SJSA1 (cell line): ENCODE measurements at regions not wholly inside any gene's neighbourhood (a gene's known extent, or its start where the extent isn't known, plus 50 kb on each side); places are given as distances from the start of the nearest gene placed in this dataset.
"Not testable (repeated sequence)": the region's sequence is repeated elsewhere in the genome, so short reads cannot be mapped to it uniquely, and the experiment has no call there.

ENCODE experiments used
- DNase-seq, 2 experiments: peaks; one replicate each; pipeline ENCODE4 v3.0.0-alpha.2; 2015 to 2020; ENCODE audit warnings: low spot score in 2 of 2, low read depth in 1 of 2
- H3K27ac ChIP-seq: fragments of 250-450 bp; sonication (Bioruptor Pico); 2 replicates; pipeline ENCODE4 v1.5.1; 2020; ENCODE audit warnings: mild to moderate bottlenecking, moderate library complexity
- H3K27me3 ChIP-seq: fragments of 250-450 bp; sonication (Bioruptor Pico); replicated peaks from 2 replicates; pipeline ENCODE4 v1.5.1; 2020; ENCODE audit warnings: mild to moderate bottlenecking, moderate library complexity
- H3K36me3 ChIP-seq: fragments of 250-450 bp; sonication (Bioruptor Pico); 2 replicates; pipeline ENCODE4 v1.5.1; 2020; ENCODE audit warnings: mild to moderate bottlenecking
- H3K4me1 ChIP-seq: fragments of 250-450 bp; sonication (Bioruptor Pico); replicated peaks from 2 replicates; pipeline ENCODE4 v1.6.1; 2021; ENCODE audit warnings: mild to moderate bottlenecking
- H3K4me3 ChIP-seq: fragments of 250-450 bp; sonication (Bioruptor Pico); 2 replicates; pipeline ENCODE4 v1.5.1; 2020; ENCODE audit warnings: mild to moderate bottlenecking
- H3K9me3 ChIP-seq: fragments of 250-450 bp; sonication (Bioruptor Pico); replicated peaks from 2 replicates; pipeline ENCODE4 v1.5.1; 2020; ENCODE audit warnings: mild to moderate bottlenecking

GRCh38 chr5:2095011-2095410, 212.3 kb upstream of the IRX4 start:
- no peaks in the 10 kb centered on the region for H3K27me3 ChIP-seq
- H3K27ac ChIP-seq, result no peak overlapping the region
- DNase-seq, result no peak
- 0 out of 2 replicates have a peak, but pooled peaks cover 3% of the 10 kb centered on the region for H3K4me1 ChIP-seq
- H3K36me3 ChIP-seq, result no peaks in the 10 kb centered on the region
- H3K4me3 ChIP-seq, result no peak overlapping the region
- peaks cover 15% of the 10 kb centered on the region for H3K9me3 ChIP-seq

- H3K4me1 ChIP-seq, result 0 out of 2 replicates have a peak, but pooled peaks cover 3% of the 10 kb centered on the region
- no peaks in the 10 kb centered on the region for H3K27me3 ChIP-seq
- peaks cover 15% of the 10 kb centered on the region for H3K9me3 ChIP-seq
- no peak overlapping the region for H3K4me3 ChIP-seq
- H3K36me3 ChIP-seq, result no peaks in the 10 kb centered on the region
- H3K27ac ChIP-seq, result peak overlapping the region; percentile 60; the same call in 1 of the 2 replicates
- no peak for DNase-seq
Measured at GRCh38 chr5:2094616-2094995, 211.9 kb upstream of the IRX4 start.

GRCh38 chr5:2093859-2094615, 211.3 kb upstream of the IRX4 start:
- no peak overlapping the region for H3K4me3 ChIP-seq
- H3K4me1 ChIP-seq, result 0 out of 2 replicates have a peak, but pooled peaks cover 3% of the 10 kb centered on the region
- peak in 1 of 2 experiments; percentile 18 for DNase-seq
- peak overlapping the region; percentile 60 for H3K27ac ChIP-seq
- H3K9me3 ChIP-seq, result peaks cover 15% of the 10 kb centered on the region
- H3K27me3 ChIP-seq, result no peaks in the 10 kb centered on the region
- no peaks in the 10 kb centered on the region for H3K36me3 ChIP-seq

GRCh38 chr5:2091921-2092320, 209.2 kb upstream of the IRX4 start:
- Histone ChIP-seq H3K27ac (no peak overlapping the region), H3K36me3 (no peaks in the 10 kb centered on the region), H3K4me3 (no peak overlapping the region), H3K9me3 (peaks cover 11% of the 10 kb centered on the region; the same call in 1 of the 2 replicates), H3K27me3 (no peaks in the 10 kb centered on the region), H3K4me1 (0 out of 2 replicates have a peak, but pooled peaks cover 3% of the 10 kb centered on the region)
- DNase-seq, result no peak

- peaks cover 3% of the 10 kb centered on the region; the same call in 1 of the 2 replicates for H3K9me3 ChIP-seq
- no peaks in the 10 kb centered on the region for H3K4me1 ChIP-seq
- H3K4me3 ChIP-seq, result no peak overlapping the region
- H3K27me3 ChIP-seq, result no peaks in the 10 kb centered on the region
- no peaks in the 10 kb centered on the region for H3K36me3 ChIP-seq
- no peak overlapping the region for H3K27ac ChIP-seq
- DNase-seq, result no peak
Measured at GRCh38 chr5:2087980-2088379, 205.3 kb upstream of the IRX4 start.

GRCh38 chr5:2075365-2075764, 192.6 kb upstream of the IRX4 start:
- no peak overlapping the region for H3K4me3 ChIP-seq
- DNase-seq, result no peak
- H3K4me1 ChIP-seq, result no peaks in the 10 kb centered on the region
- H3K27ac ChIP-seq, result no peak overlapping the region
- no peaks in the 10 kb centered on the region for H3K36me3 ChIP-seq
- H3K9me3 ChIP-seq, result peaks cover 23% of the 10 kb centered on the region
- H3K27me3 ChIP-seq, result no peaks in the 10 kb centered on the region

- no peaks in the 10 kb centered on the region for H3K27me3 ChIP-seq
- H3K9me3 ChIP-seq, result peaks cover 23% of the 10 kb centered on the region
- no peak overlapping the region for H3K4me3 ChIP-seq
- no peaks in the 10 kb centered on the region for H3K36me3 ChIP-seq
- no peak for DNase-seq
- no peaks in the 10 kb centered on the region for H3K4me1 ChIP-seq
- no peak overlapping the region for H3K27ac ChIP-seq
Measured at GRCh38 chr5:2071562-2071961, 188.8 kb upstream of the IRX4 start.

GRCh38 chr5:2070787-2071186, 188.1 kb upstream of the IRX4 start:
- not testable (repeated sequence) for H3K27ac ChIP-seq, DNase-seq, H3K4me3 ChIP-seq, H3K36me3 ChIP-seq, H3K4me1 ChIP-seq, H3K27me3 ChIP-seq
- H3K9me3 ChIP-seq, result peaks cover 20% of the 10 kb centered on the region

GRCh38 chr5:2068531-2068930, 185.8 kb upstream of the IRX4 start:
- Histone ChIP-seq H3K27me3 (no peaks in the 10 kb centered on the region), H3K27ac (no peak overlapping the region), H3K9me3 (peaks cover 17% of the 10 kb centered on the region), H3K4me1 (no peaks in the 10 kb centered on the region), H3K36me3 (no peaks in the 10 kb centered on the region), H3K4me3 (no peak overlapping the region)
- DNase-seq, result no peak

- Histone ChIP-seq H3K27me3 (no peaks in the 10 kb centered on the region), H3K4me3 (no peak overlapping the region), H3K9me3 (peaks cover 10% of the 10 kb centered on the region), H3K36me3 (no peaks in the 10 kb centered on the region), H3K4me1 (no peaks in the 10 kb centered on the region), H3K27ac (no peak overlapping the region)
- no peak for DNase-seq
Measured at GRCh38 chr5:2066373-2066772, 183.6 kb upstream of the IRX4 start.

- not testable (repeated sequence) for H3K9me3 ChIP-seq, H3K27me3 ChIP-seq, H3K4me3 ChIP-seq, H3K36me3 ChIP-seq, H3K27ac ChIP-seq, DNase-seq, H3K4me1 ChIP-seq
Measured at GRCh38 chr5:2063380-2063779, 180.7 kb upstream of the IRX4 start.

GRCh38 chr5:2052687-2053086, 170.0 kb upstream of the IRX4 start:
- Histone ChIP-seq H3K36me3 (no peaks in the 10 kb centered on the region), H3K9me3 (no peaks in the 10 kb centered on the region), H3K4me3 (no peak overlapping the region), H3K27me3 (no peaks in the 10 kb centered on the region), H3K4me1 (no peaks in the 10 kb centered on the region), H3K27ac (no peak overlapping the region)
- DNase-seq, result no peak

GRCh38 chr5:2049876-2050275, 167.2 kb upstream of the IRX4 start:
- no peaks in the 10 kb centered on the region for H3K27me3 ChIP-seq
- no peak overlapping the region for H3K4me3 ChIP-seq
- H3K4me1 ChIP-seq, result no peaks in the 10 kb centered on the region
- DNase-seq, result no peak
- H3K9me3 ChIP-seq, result 0 out of 2 replicates have a peak, but pooled peaks cover 2% of the 10 kb centered on the region
- no peak overlapping the region for H3K27ac ChIP-seq
- H3K36me3 ChIP-seq, result no peaks in the 10 kb centered on the region

- Histone ChIP-seq H3K27me3 (no peaks in the 10 kb centered on the region), H3K36me3 (no peaks in the 10 kb centered on the region), H3K4me1 (no peaks in the 10 kb centered on the region), H3K9me3 (0 out of 2 replicates have a peak, but pooled peaks cover 2% of the 10 kb centered on the region), H3K27ac (no peak overlapping the region), H3K4me3 (no peak overlapping the region)
- DNase-seq, result no peak
Measured at GRCh38 chr5:2048664-2049063, 165.9 kb upstream of the IRX4 start.
